NT2/D1 (cell line): ENCODE measurements at regions not wholly inside any gene's neighbourhood (a gene's known extent, or its start where the extent isn't known, plus 50 kb on each side); places are given as distances from the start of the nearest gene placed in this dataset.

Experiments
- SUZ12 ChIP-seq: IDR thresholded peaks from 2 replicates; pipeline ENCODE4 v1.6.1; 2011; ENCODE audit not compliant: insufficient read length, insufficient read depth; ENCODE audit errors: extremely low read depth
- YY1 ChIP-seq: IDR thresholded peaks from 2 replicates; pipeline ENCODE4 v1.6.1; 2011; ENCODE audit not compliant: insufficient read length, insufficient read depth
- ZNF274 ChIP-seq: IDR thresholded peaks from 2 replicates; pipeline ENCODE4 v1.6.1; 2011; ENCODE audit warnings: mild to moderate bottlenecking, low read depth, low read length

GRCh38 chr11:96744697-96745096, 354.9 kb downstream of the JRKL start:
- TF ChIP-seq YY1: no peak
- TF ChIP-seq SUZ12: no peak
- TF ChIP-seq ZNF274: no peak
